ENCODE measurements at regions not wholly inside any gene's neighbourhood (a gene's known extent, or its start where the extent isn't known, plus 50 kb on each side); places are given as distances from the start of the nearest gene placed in this dataset.

DNA sequence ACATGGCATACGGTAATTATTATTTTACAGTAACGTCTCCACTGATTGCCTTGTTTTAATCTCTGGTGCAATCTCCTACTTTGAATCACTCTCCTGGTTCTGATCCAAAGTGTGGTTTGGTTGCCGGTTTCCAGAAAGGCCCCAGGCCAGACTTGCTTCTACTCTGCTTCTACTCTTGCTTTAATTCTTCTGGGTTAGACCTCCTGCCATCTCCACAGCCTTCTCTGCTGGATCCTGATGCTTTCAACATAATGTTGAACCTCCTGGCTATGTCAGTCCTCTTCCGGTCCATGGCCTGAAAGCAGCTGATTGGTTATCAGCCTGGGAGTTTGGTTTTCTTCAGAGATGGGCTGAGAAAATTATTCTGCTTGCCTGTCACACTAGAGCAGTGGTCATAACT lies 266.5 kb upstream of the RIMS1 start:
- no peak for TF ChIP-seq CTCF (IDR thresholded peaks at IDR 0.05)
- no peak for TF ChIP-seq POLR2A (IDR thresholded peaks at IDR 0.05)
